NCI-H82 treated with DMSO at 0.1 percent for 48 hours (cell line): ENCODE measurements at regions not wholly inside any gene's neighbourhood (a gene's known extent, or its start where the extent isn't known, plus 50 kb on each side); places are given as distances from the start of the nearest gene placed in this dataset.
"Not testable (repeated sequence)": the region's sequence is repeated elsewhere in the genome, so short reads cannot be mapped to it uniquely, and the experiment has no call there.

Source experiments
- DNase-seq: peaks from one replicate; lab custom pipeline; 2025; ENCODE audit not compliant: unreplicated experiment; lab: John Stamatoyannopoulos, UW

GRCh38 chr3:56957522-56957921 lies 102.9 kb upstream of the SPATA12 start:
- DNase-seq, result no peak

DNA sequence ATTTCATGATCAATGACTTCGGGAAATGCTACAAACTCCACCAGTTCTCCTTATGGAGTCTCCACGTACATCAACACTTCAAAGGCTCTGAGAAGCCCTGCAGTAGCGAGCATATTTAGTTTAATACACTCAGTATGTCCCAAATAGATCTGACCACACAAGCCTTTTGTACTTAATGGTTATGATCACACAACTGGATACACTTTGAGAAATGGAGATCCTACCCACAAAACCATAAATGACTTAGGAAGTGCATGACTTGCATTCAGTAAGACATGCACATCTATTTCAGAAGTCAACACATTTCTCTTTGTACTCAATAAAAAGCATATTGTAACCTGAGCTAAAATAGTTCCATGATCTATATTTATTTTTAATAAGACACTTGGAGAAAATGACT lies 103.6 kb upstream of the SPATA12 start:
- DNase-seq, result no peak

GRCh38 chr3:56955492-56956111 lies 104.9 kb upstream of the SPATA12 start:
- no peak for DNase-seq

- DNase-seq, result no peak
Observed at GRCh38 chr3:56954125-56954524, 106.3 kb upstream of the SPATA12 start.

GRCh38 chr3:56952846-56953245 lies 107.6 kb upstream of the SPATA12 start:
- DNase-seq, result no peak

- no peak for DNase-seq
Observed at GRCh38 chr3:56952061-56952460, 108.4 kb upstream of the SPATA12 start.

- no peak for DNase-seq
Observed at GRCh38 chr3:56951366-56951765, 109.1 kb upstream of the SPATA12 start.

- DNase-seq, result not testable (repeated sequence)
Observed at GRCh38 chr3:56945378-56945777, 115.1 kb upstream of the SPATA12 start.

GRCh38 chr3:56942523-56942922 lies 117.9 kb upstream of the SPATA12 start:
- DNase-seq, result no peak

DNA sequence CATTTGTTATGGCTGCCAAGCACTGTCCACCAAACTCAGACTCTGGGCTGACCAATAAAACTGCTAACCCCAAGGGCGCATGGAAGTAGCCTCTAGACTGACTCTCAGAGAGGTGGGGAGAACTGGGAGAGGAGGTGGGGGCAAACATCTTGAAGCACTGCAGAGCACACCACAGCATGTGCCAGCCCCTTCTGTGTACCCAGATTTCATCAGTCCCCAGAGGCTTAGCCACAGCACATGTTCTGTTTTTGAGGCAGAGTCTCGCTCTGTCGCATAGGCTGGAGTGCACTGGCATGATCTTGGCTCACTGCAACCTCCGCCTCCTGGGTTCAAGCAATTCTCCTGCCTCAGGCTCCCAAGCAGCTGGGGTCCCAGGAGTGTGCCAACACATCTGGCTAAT lies 119.5 kb upstream of the SPATA12 start:
- DNase-seq, result no peak

GRCh38 chr3:56940321-56940720 lies 120.1 kb upstream of the SPATA12 start:
- DNase-seq, result no peak

DNA sequence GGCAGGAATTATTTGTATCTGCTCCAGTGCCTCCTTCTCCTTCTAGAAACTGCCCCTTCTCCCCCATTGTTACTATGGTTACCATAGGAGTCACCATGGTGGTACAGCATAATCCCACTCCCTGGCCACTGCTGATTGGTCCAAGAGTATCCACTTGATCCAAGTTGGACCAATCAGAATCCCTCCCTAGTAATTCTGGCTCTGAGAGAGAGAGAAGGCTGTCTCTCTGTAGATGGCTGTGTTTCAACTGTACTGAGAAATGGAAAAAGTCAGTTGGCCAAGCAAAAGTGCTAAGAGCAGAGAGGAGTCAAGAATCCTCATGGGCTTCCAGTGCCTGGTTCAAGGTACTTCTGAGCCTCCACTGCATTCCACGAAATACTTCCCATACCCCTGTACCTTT lies 120.6 kb upstream of the SPATA12 start:
- no peak for DNase-seq

DNA sequence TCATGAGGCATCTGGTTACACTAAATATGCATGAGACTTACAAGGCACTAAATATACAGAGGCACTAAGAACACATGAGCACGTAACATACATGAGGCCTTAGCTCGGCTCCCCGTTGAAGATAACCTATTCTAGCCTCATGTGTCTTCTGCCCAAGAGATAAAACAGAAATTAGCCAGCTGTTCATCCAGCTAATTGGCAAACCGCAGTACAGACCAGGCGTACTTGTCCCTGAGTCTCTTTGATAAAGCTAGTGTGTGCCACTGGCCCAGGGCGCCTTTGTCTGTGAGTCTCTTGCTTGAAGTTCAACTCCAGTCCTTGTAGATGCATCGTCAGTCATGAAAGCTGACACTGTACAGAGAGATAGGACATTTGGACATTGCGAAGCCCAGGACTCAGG lies 121.9 kb upstream of the SPATA12 start:
- no peak for DNase-seq

DNA sequence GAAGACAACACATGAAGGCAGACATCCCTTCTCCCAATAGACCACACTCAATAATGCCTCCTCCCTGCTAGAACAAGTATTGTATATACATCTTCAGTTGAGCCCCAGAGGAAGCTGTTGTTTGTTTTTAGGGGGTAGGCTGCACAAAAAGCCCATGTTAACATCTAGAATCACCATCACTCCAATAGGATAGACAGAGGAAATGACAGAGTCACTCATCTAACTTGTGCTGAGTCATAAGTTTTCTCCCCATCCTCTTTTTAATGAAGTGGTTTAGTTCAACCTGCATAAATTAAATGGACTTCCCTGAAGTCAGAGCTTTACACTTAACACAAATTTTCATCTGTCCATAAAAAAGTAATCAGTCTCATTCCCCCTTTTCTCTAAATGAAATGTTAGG lies 122.9 kb upstream of the SPATA12 start:
- DNase-seq, result no peak

DNA sequence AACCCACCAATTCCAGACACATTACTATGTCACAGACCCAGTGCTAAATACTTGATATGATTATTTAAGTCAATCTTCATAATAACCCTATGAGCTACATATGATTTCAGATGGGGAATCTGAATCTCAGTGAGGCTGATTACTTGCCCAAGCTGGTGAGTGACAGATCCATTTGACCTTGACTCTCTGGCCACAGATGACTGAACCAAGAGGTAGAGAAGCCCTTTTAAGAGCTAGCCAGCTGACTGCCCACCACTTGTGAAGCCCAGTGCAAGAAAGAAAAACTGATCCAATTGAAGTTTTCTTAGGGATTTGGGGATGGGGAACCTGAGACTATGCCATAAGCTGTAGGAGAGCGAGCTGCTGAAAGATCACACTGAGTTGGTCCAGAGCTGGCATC lies 124.7 kb upstream of the SPATA12 start:
- no peak for DNase-seq

DNA sequence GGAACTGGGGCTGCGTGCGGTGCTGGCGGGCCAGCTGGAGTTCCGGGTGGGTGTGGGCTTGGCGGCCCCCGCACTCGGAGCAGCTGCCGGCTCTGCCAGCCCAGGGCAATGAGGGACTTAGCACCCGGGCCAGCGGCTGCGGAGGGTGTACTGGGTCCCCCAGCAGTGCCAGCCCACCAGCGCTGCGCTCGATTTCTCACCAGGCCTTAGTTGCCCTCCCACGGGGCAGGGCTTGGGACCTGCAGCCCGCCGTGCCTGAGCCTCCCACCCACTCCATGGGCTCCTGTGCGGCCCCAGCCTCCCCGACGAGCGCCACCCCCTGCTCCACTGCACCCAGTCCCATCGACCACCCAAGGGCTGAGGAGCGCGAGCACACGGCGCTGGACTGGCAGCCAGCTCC lies 126.0 kb upstream of the SPATA12 start:
- DNase-seq, result not testable (repeated sequence)

- DNase-seq, result no peak
Observed at GRCh38 chr3:56933803-56934202, 126.7 kb upstream of the SPATA12 start.

- no peak for DNase-seq
Observed at GRCh38 chr3:56932866-56933265, 127.6 kb upstream of the SPATA12 start.

DNA sequence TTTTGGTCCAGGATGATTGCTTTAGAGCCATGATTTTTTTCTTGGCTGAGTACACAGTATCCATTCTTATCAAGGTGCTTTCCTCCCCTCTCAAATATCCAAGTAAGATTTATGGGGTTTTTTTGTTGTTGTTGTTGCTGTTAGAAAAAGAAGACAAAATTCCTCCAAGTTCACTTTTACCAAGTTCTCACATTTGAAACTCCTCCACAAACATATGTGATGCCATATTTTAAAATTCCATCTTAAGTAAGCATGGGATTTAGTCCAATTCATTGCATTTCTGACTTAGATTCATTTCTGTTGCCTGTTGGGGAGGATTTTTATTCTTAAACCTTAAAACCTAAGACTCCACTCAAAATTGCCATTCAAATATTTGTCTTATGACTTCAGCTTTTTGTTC lies 128.6 kb upstream of the SPATA12 start:
- no peak for DNase-seq

DNA sequence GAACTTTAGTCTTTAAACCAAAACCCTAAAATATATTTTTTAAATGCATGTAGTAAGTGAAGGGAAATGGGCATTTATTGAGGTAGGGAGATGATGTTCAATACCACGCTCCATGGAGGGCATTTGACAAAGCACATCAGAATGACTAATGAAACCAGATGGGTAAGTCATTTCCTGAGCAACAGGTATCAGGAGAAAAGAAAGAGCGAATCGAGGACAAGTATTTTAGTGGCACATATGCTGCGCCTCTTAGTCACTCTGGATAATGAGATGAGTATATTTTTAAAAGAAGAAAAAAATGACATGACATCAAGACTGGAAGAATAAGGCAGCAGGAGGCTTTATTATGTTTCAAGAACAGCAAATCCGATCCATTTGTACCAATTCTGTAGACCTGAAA lies 129.0 kb upstream of the ARHGEF3 start:
- DNase-seq, result no peak

DNA sequence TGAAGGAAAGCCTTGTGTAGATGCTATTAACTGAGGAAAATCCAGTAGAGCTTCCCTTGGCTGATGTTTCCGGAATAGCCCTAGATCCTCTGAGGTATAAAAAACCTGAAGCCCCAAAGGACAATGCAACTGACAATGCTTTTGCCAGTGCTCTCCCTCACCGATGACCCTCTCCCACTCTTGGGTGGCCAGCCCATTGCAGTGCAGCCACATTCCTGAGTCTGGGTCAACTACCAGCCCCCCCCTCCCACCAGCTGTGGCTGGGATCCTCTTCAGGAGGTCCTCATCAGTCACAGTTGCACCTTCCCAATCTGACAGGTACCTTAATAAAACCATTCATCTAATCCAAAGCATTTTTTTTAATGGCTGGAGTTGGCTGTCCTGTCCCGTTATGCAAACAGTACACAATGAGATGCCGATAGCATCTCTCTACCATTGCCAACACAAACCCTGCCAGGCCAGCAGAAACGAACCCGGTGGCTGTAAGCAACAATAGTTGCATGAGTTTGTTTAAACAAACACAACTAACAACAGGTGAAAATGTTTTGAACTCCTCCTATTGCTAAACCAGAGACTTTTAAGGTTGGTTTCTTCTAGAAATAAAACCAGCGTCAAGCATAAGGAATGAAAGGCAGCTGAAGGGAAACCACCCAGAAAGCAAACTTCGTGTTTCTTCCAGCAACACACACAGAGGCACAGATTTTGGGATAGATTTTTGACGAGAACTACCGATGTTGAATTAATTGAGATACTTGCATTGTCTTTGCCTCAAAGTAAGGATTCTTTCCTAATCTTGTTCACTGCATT lies 128.3 kb upstream of the ARHGEF3 start:
- no peak for DNase-seq

GRCh38 chr3:56928379-56929068 lies 126.8 kb upstream of the ARHGEF3 start:
- peak; percentile 51 for DNase-seq
